ENCODE measurements at regions not wholly inside any gene's neighbourhood (a gene's known extent, or its start where the extent isn't known, plus 50 kb on each side); places are given as distances from the start of the nearest gene placed in this dataset.

DNA sequence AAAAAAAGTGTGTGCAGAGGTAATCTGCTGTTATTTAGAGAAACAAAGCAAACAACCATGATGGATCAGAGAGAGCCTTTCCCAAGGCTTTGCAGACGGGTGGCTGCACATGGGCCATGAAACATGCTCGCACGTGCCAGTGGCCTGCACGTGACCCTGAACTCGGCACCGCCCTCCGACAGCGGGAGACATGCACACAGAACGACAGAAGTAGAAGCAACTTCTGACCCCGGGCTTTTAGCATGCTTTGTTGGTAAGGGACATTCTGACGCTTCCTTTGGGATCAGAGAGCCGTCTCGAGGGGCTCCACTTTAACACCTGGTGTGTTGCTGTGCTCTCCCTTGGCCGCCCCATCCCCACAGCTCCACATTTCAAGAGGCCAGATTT, 112.5 kb downstream of the KCNF1 start:
- peaks cover 5% of the 10 kb centered on the region for H3K4me1 Mint-ChIP-seq
- 78% methylated on average over 11 of the region's 14 CpGs for WGBS (ENCODE audit: insufficient coverage)
- H3K4me2 ChIP-seq (replicated peaks; ENCODE audit: extremely low read depth, low read length, poor library complexity, severe bottlenecking): no peak overlapping the region
- no peak overlapping the region for H2AFZ ChIP-seq (ENCODE audit: insufficient read depth, low read depth, low read length, poor library complexity, severe bottlenecking)
- no peak overlapping the region for H3K9ac ChIP-seq (ENCODE audit: insufficient read depth, low read length, poor library complexity, severe bottlenecking)
- DNase-seq: no peak
- no peak overlapping the region for H3K4me3 Mint-ChIP-seq
- H3K9me3 ChIP-seq (replicated peaks in 1 of 2; ENCODE audit: control insufficient read depth in 1 of 2, insufficient read depth in 1 of 2, low read length in 2 of 2): peaks cover 1 to 8% of the 10 kb centered on the region in 2 donors
- no peak overlapping the region for H3K27ac Mint-ChIP-seq
- TF ChIP-seq, protein P1, sequence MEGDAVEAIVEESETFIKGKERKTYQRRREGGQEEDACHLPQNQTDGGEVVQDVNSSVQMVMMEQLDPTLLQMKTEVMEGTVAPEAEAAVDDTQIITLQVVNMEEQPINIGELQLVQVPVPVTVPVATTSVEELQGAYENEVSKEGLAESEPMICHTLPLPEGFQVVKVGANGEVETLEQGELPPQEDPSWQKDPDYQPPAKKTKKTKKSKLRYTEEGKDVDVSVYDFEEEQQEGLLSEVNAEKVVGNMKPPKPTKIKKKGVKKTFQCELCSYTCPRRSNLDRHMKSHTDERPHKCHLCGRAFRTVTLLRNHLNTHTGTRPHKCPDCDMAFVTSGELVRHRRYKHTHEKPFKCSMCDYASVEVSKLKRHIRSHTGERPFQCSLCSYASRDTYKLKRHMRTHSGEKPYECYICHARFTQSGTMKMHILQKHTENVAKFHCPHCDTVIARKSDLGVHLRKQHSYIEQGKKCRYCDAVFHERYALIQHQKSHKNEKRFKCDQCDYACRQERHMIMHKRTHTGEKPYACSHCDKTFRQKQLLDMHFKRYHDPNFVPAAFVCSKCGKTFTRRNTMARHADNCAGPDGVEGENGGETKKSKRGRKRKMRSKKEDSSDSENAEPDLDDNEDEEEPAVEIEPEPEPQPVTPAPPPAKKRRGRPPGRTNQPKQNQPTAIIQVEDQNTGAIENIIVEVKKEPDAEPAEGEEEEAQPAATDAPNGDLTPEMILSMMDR (IDR thresholded peaks at IDR 0.05): no peak
- H3K27me3 Mint-ChIP-seq (ENCODE audit: low read depth in 3 of 3): peaks cover 7 to 10% (median 9%) of the 10 kb centered on the region in 3 donors
- H3K27ac ChIP-seq (ENCODE audit: low read depth in 1 of 2, low read length in 2 of 2): no peak overlapping the region
- no peaks in the 10 kb centered on the region for H4K20me1 ChIP-seq (ENCODE audit: insufficient read depth, low read length)
- no peaks in the 10 kb centered on the region for H3K79me2 ChIP-seq (ENCODE audit: insufficient read depth, low read length)
- no peaks in the 10 kb centered on the region for H3K27me3 ChIP-seq (ENCODE audit: control insufficient read depth in 2 of 2, insufficient read depth in 2 of 2, low read length in 2 of 2)
- intact Hi-C loops (cut with micrococcal nuclease): no loop called here
- no peaks in the 10 kb centered on the region for H3K4me1 ChIP-seq (ENCODE audit: control insufficient read depth in 1 of 2, insufficient read depth in 2 of 2, low read length in 2 of 2)
- peaks cover 0 to 6% (median 2%) of the 10 kb centered on the region in 7 donors for H3K9me3 Mint-ChIP-seq
- H3K4me3 ChIP-seq (replicated peaks in 1 of 3; ENCODE audit: low read depth in 2 of 3, low read length in 3 of 3): no peak overlapping the region
- no peaks in the 10 kb centered on the region for H3K36me3 Mint-ChIP-seq
- H3K36me3 ChIP-seq (replicated peaks in 1 of 2; ENCODE audit: control insufficient read depth in 1 of 2, insufficient read depth in 2 of 2, low read length in 2 of 2): no peaks in the 10 kb centered on the region

GRCh38 chr2:11024687-11025086, 113.0 kb downstream of the KCNF1 start:
- TF ChIP-seq, protein P1 (IDR thresholded peaks at IDR 0.05): no peak
- Histone ChIP-seq H3K27me3 (ENCODE audit: control insufficient read depth in 2 of 2, insufficient read depth in 2 of 2, low read length in 2 of 2) (no peaks in the 10 kb centered on the region), H3K4me1 (ENCODE audit: control insufficient read depth in 1 of 2, insufficient read depth in 2 of 2, low read length in 2 of 2) (no peaks in the 10 kb centered on the region), H3K4me2 (replicated peaks; ENCODE audit: extremely low read depth, low read length, poor library complexity, severe bottlenecking) (no peak overlapping the region), H3K27ac (ENCODE audit: low read depth in 1 of 2, low read length in 2 of 2) (no peak overlapping the region), H3K9me3 (replicated peaks in 1 of 2; ENCODE audit: control insufficient read depth in 1 of 2, insufficient read depth in 1 of 2, low read length in 2 of 2) (peaks cover 0 to 4% of the 10 kb centered on the region in 2 donors), H3K79me2 (ENCODE audit: insufficient read depth, low read length) (no peaks in the 10 kb centered on the region), H3K36me3 (replicated peaks in 1 of 2; ENCODE audit: control insufficient read depth in 1 of 2, insufficient read depth in 2 of 2, low read length in 2 of 2) (no peaks in the 10 kb centered on the region), H2AFZ (ENCODE audit: insufficient read depth, low read depth, low read length, poor library complexity, severe bottlenecking) (no peak overlapping the region), H3K4me3 (replicated peaks in 1 of 3; ENCODE audit: low read depth in 2 of 3, low read length in 3 of 3) (no peak overlapping the region), H4K20me1 (ENCODE audit: insufficient read depth, low read length) (no peaks in the 10 kb centered on the region), H3K9ac (ENCODE audit: insufficient read depth, low read length, poor library complexity, severe bottlenecking) (no peak overlapping the region)
- peaks cover 5% of the 10 kb centered on the region for H3K4me1 Mint-ChIP-seq
- intact Hi-C loops (cut with micrococcal nuclease): no loop called here
- 73% methylated on average over 2 of the region's 7 CpGs for WGBS (ENCODE audit: insufficient coverage)
- no peaks in the 10 kb centered on the region for H3K36me3 Mint-ChIP-seq
- DNase-seq: no peak
- H3K27ac Mint-ChIP-seq: no peak overlapping the region
- H3K9me3 Mint-ChIP-seq: peaks cover 0 to 2% (median 0%) of the 10 kb centered on the region in 7 donors
- peaks cover 7 to 9% (median 8%) of the 10 kb centered on the region in 3 donors for H3K27me3 Mint-ChIP-seq (ENCODE audit: low read depth in 3 of 3)
- H3K4me3 Mint-ChIP-seq: no peak overlapping the region

Measured in CD14-positive monocyte (primary cell).